A549 (cell line): ENCODE measurements at regions not wholly inside any gene's neighbourhood (a gene's known extent, or its start where the extent isn't known, plus 50 kb on each side); places are given as distances from the start of the nearest gene placed in this dataset.

Experiments used
- ATAC-seq, 2 experiments: fragments of 200-7000 bp in 1 of 2; fragments of >200 bp in 1 of 2; cut with Nextera tagmentation in 1 of 2; cut with Tn5 transposase in 1 of 2; 3 replicates each; pipeline versions ENCODE4 v1.8.0 to v1.9.1; 2018 to 2020; ENCODE audit warnings: mild to moderate bottlenecking in 1 of 2, moderate library complexity in 1 of 2
- CTCF ChIA-PET: fragments of 300-600 bp; sonication (Branson Sonifier 250); formaldehyde crosslinking; extraction: SDS; loops from one replicate; lab custom pipeline; 2021; ENCODE audit warnings: antibody characterized with exemption, inconsistent platforms; lab: Yijun Ruan, JAX
- POLR2A ChIA-PET: fragments of 350-600 bp; formaldehyde crosslinking; extraction: SDS; loops from one replicate; lab custom pipeline; 2021; ENCODE audit warnings: antibody characterized with exemption, inconsistent platforms; lab: Yijun Ruan, JAX
- DNase-seq, 2 experiments: peaks; one replicate each; pipeline versions ENCODE4 v3.0.0 to v3.0.0-alpha.2; 2011 to 2016; ENCODE audit warnings: low read depth in 1 of 2, low spot score in 1 of 2
- FAIRE-seq: peaks from 2 replicates; lab custom pipeline; 2011; peaks lifted over from hg19 to GRCh38; lab: Jason Lieb, UNC
- H3K27ac ChIP-seq, 2 experiments: fragments of >200 bp; sonication (Bioruptor Twin); formaldehyde crosslinking; 3 replicates each; pipeline ENCODE4 v1.5.1; 2016 to 2017
- H3K4me1 ChIP-seq: fragments of >200 bp; sonication (Bioruptor Twin); formaldehyde crosslinking; 3 replicates; pipeline ENCODE4 v1.6.1; 2016
- H3K4me2 ChIP-seq: fragments of >200 bp; sonication (Bioruptor Twin); formaldehyde crosslinking; 3 replicates; pipeline ENCODE4 v1.6.1; 2016
- H3K4me3 ChIP-seq: fragments of >200 bp; sonication (Bioruptor Twin); formaldehyde crosslinking; 3 replicates; pipeline ENCODE4 v1.5.1; 2016
- H3K9me3 ChIP-seq: fragments of >200 bp; sonication (Bioruptor Twin); formaldehyde crosslinking; 3 replicates; pipeline ENCODE4 v1.6.1; 2016
- CBX2 ChIP-seq: fragments of 200-600 bp; sonication (generic); IDR thresholded peaks from 2 replicates; pipeline ENCODE4 v1.6.1; 2016; ENCODE audit warnings: low read depth, mild to moderate bottlenecking, borderline replicate concordance
- CTCF ChIP-seq: fragments of >200 bp; sonication (Bioruptor Twin); formaldehyde crosslinking; IDR thresholded peaks from 3 replicates; pipeline ENCODE4 v1.5.1; 2016
- EHF ChIP-seq: fragments of 250-450 bp; sonication (Bioruptor Pico); IDR thresholded peaks from 2 replicates; pipeline ENCODE4 v1.5.0; 2020; ENCODE audit warnings: mild to moderate bottlenecking
- ESRRA ChIP-seq: fragments of 150-350 bp; IDR thresholded peaks from 2 replicates; pipeline ENCODE4 v1.6.1; 2014; ENCODE audit warnings: mild to moderate bottlenecking, low read length, borderline replicate concordance
- FOXS1 ChIP-seq: fragments of 250-450 bp; sonication (Bioruptor Pico); IDR thresholded peaks from 2 replicates; pipeline ENCODE4 v1.5.0; 2020; ENCODE audit warnings: mild to moderate bottlenecking, moderate library complexity
- GATA3 ChIP-seq: IDR thresholded peaks from 2 replicates; pipeline ENCODE4 v1.6.1; 2012; ENCODE audit warnings: borderline replicate concordance
- HES2 ChIP-seq: fragments of >200 bp; sonication (Bioruptor Twin); formaldehyde crosslinking; IDR thresholded peaks from 2 replicates; pipeline ENCODE4 v1.6.1; 2016
- HOXB5 ChIP-seq: fragments of 250-450 bp; sonication (Bioruptor Pico); IDR thresholded peaks from 2 replicates; pipeline ENCODE4 v1.5.0; 2020; ENCODE audit warnings: mild to moderate bottlenecking, moderate library complexity
- MAFK ChIP-seq: fragments of 450-650 bp; IDR thresholded peaks from 2 replicates; pipeline ENCODE4 v1.6.1; 2014; ENCODE audit not compliant: partially characterized antibody
- MAZ ChIP-seq: fragments of 150-350 bp; IDR thresholded peaks from 2 replicates; pipeline ENCODE4 v1.6.1; 2014; ENCODE audit warnings: antibody characterized with exemption, low read depth, low read length, borderline replicate concordance
- PBX3 ChIP-seq: IDR thresholded peaks from 2 replicates; pipeline ENCODE4 v1.6.1; 2012
- POLR2AphosphoS2 ChIP-seq: conservative IDR thresholded peaks from 2 replicates; pipeline ENCODE4 v1.6.1; 2012; ENCODE audit warnings: low read length, improper control_type of control experiment, inconsistent platforms
- RARB ChIP-seq: fragments of 250-450 bp; sonication (Bioruptor Pico); IDR thresholded peaks from 2 replicates; pipeline ENCODE4 v1.8.0; 2021; ENCODE audit warnings: mild to moderate bottlenecking, moderate library complexity
- RCOR1 ChIP-seq: fragments of 150-350 bp; IDR thresholded peaks from 2 replicates; pipeline ENCODE4 v1.6.1; 2014; ENCODE audit warnings: antibody characterized with exemption, low read length, low read depth
- REST ChIP-seq: fragments of 200-600 bp; sonication (generic); IDR thresholded peaks from 2 replicates; pipeline ENCODE4 v1.6.1; 2016; ENCODE audit warnings: antibody characterized with exemption, mild to moderate bottlenecking, moderate library complexity
- TFCP2L1 ChIP-seq: fragments of 250-450 bp; sonication (Bioruptor Pico); IDR thresholded peaks from 2 replicates; pipeline ENCODE4 v1.5.0; 2021; ENCODE audit warnings: mild to moderate bottlenecking
- ZFP36 ChIP-seq: fragments of 450-650 bp; IDR thresholded peaks from 2 replicates; pipeline ENCODE4 v1.6.1; 2014; ENCODE audit warnings: borderline replicate concordance; ENCODE audit not compliant: partially characterized antibody
- WGBS: methylation state at CpG from one replicate; pipeline ENCODE4 v1.1.6; 2017; ENCODE audit errors: missing lambda C conversion rate; 5-methylcytosine and 5-hydroxymethylcytosine counted together
- TF ChIP-seq, protein P1 (sequence below): IDR thresholded peaks from 2 replicates; pipeline ENCODE4 v1.6.1; 2012; ENCODE audit warnings: low read depth, borderline replicate concordance

DNA sequence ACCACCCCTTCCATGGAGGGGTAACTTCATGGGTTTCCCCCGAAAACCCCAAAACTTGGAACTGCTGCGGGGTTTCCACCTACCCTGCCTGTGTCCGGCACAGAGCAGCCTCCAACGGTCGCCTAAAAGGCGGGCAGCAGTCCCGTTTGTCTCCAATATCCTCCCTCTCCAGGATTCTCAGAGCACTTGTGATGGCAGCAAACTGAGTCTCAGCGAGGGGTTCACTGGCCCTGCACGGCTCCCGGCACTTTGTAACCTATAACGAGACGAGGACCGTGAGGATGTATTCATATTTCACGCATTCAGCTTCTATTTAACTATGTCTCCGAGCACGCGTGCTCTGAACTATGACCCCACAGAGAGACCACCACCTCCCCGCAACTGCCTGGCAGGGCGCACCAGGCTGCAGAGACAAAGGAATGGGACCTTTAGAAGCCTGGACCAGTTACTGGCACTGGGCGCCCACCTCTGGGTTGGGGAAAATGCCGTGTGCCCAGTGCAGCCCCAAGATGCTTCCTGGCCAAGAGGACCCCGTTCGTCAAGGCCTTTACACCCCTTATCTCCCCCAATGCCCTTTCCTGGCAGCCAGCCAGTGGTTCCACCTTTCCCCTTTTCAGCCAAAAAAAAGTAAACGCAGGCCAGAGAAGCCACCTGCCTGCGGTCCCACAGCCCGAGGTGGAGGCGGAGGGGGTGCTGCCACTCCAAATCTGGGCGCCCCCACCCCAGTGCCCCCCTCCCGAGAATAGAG lies 173.1 kb upstream of the RTL1 start (continued):
- TF ChIP-seq REST (no peak), ZFP36 (no peak)

GRCh38 chr14:101077481-101078074 lies 174.1 kb upstream of the RTL1 start:
- CTCF ChIA-PET: interaction anchor here (1.0 to 1.5 kb wide), 2 partner anchors 15 to 157 kb away, joined by 3 to 4 read pairs; no protein-coding TSS in a partner anchor
- Histone ChIP-seq H3K4me3 (no peak overlapping the region), H3K4me1 (peaks cover 27% of the 10 kb centered on the region), H3K4me2 (no peak overlapping the region), H3K27ac (peak overlapping the region in 1 of 2 experiments; percentile 92; a peak in 1 of 6 replicates), H3K9me3 (no peaks in the 10 kb centered on the region)
- 95% methylated on average over 32 of the region's 38 CpGs for WGBS
- FAIRE-seq: no peak
- no peak for DNase-seq
- TF ChIP-seq EHF (CRISPR knock-in tag) (no peak), HOXB5 (CRISPR knock-in tag) (no peak), CBX2 (no peak), HES2 (no peak), POLR2AphosphoS2 (no peak), FOXS1 (no peak)
- ATAC-seq: no peak
- POLR2A ChIA-PET: no interaction called here

DNA sequence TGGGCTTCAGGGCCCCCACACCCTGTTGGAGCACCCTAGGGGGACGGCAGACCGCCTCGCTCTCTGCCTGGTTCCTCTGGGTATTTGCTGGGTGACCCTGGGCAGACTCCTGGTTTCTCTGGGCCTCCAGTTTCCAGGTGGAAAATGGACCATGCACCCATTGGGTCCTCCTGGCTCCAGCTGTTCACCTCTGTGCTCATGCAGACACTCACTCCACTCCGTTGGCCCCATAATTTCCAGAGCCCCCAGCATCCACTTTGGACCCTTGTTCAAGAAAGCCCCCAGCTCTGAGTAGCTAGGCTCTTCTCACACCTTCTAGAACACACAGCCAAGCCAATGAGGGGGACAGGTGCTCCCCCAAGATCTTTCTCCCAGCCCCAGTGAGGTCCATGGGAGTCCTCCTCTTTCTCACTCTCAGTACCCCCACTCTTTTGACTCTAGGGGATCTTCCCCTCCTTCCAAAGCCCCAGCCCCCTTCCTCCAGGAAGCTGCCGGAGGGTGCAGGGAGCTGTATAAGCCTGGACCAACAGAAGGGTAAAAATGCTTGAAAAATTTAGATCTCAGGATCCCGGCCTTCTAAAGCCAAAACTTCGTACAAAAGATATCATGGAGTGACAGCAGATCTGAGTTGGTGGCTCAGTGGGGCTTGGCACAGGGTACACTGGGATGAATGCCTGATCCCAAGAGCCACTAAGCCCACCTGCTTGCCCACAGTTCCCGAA lies 174.8 kb upstream of the RTL1 start:
- POLR2A ChIA-PET: no interaction called here
- no peaks in the 10 kb centered on the region for H3K9me3 ChIP-seq
- peak overlapping the region in 1 of 2 experiments; percentile 92; a peak in 1 of 6 replicates for H3K27ac ChIP-seq
- H3K4me3 ChIP-seq: no peak overlapping the region
- ATAC-seq (no peak), DNase-seq (no peak), FAIRE-seq (no peak)
- TF ChIP-seq GATA3 (no peak), TFCP2L1 (no peak), CTCF (no peak), RCOR1 (no peak), MAZ (no peak), RARB (CRISPR knock-in tag) (no peak), MAFK (no peak), PBX3 (no peak), ESRRA (no peak)
- TF ChIP-seq, protein P1, sequence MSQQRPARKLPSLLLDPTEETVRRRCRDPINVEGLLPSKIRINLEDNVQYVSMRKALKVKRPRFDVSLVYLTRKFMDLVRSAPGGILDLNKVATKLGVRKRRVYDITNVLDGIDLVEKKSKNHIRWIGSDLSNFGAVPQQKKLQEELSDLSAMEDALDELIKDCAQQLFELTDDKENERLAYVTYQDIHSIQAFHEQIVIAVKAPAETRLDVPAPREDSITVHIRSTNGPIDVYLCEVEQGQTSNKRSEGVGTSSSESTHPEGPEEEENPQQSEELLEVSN: no peak
- CTCF ChIA-PET: interaction anchor here (1.5 kb wide), 1 partner anchor 157 kb away, joined by 4 read pairs; no protein-coding TSS in a partner anchor
- 94% methylated on average over 5 of the region's 8 CpGs for WGBS
- peaks cover 23% of the 10 kb centered on the region for H3K4me1 ChIP-seq
- H3K4me2 ChIP-seq: no peak overlapping the region
